ENCODE measurements at regions not wholly inside any gene's neighbourhood (a gene's known extent, or its start where the extent isn't known, plus 50 kb on each side); places are given as distances from the start of the nearest gene placed in this dataset.

GRCh38 chr4:30495651-30496310, 224.4 kb upstream of the PCDH7 start:
- no peak for TF ChIP-seq CTCF (conservative IDR thresholded peaks at IDR 0.05)
- no peak for TF ChIP-seq ZFX (IDR thresholded peaks at IDR 0.05)

All from C4-2B (cell line).